AG04450 (cell line): ENCODE measurements at regions not wholly inside any gene's neighbourhood (a gene's known extent, or its start where the extent isn't known, plus 50 kb on each side); places are given as distances from the start of the nearest gene placed in this dataset.
A peak's percentile ranks its signal among the peaks of the same experiment; 100 is the strongest.

Experiments
- CTCF ChIA-PET: fragments of 300-600, 350-600 bp; formaldehyde crosslinking; extraction: SDS; loops from one replicate; lab custom pipeline; 2022; ENCODE audit warnings: antibody characterized with exemption, inconsistent platforms; lab: Charles Lee
- POLR2A ChIA-PET: fragments of 350-600 bp; formaldehyde crosslinking; extraction: SDS; loops from one replicate; lab custom pipeline; 2021; ENCODE audit warnings: antibody characterized with exemption, inconsistent platforms; lab: Yijun Ruan, JAX
- DNase-seq: peaks from one replicate; pipeline ENCODE4 v3.0.0-alpha.2; 2011; ENCODE audit warnings: low read depth, low spot score
- H3K27ac ChIP-seq: one replicate; pipeline ENCODE4 v1.5.1; 2012; ENCODE audit warnings: low read depth, low read length, control low read depth
- H3K27me3 ChIP-seq: one replicate; pipeline ENCODE4 v1.6.0; 2012; ENCODE audit warnings: low read length; ENCODE audit not compliant: control insufficient read depth, insufficient read depth
- H3K4me3 ChIP-seq: 2 replicates; pipeline ENCODE4 v1.5.1; 2011; ENCODE audit warnings: mild to moderate bottlenecking, low read depth, low read length, control low read depth
- H3K9me3 ChIP-seq: 2 replicates; pipeline ENCODE4 v1.5.1; 2012; ENCODE audit warnings: low read length; ENCODE audit not compliant: control insufficient read depth, insufficient read depth
- CTCF ChIP-seq: IDR thresholded peaks from 2 replicates; pipeline ENCODE4 v1.5.1; 2011; ENCODE audit warnings: low read depth, low read length, control low read depth, inconsistent platforms

- no peak for DNase-seq
- no peak for TF ChIP-seq CTCF
- ChIA-PET CTCF (interaction anchor here (0.6 to 0.7 kb wide), 2 partner anchors 12 to 487 kb away, joined by 3 to 4 read pairs; no protein-coding TSS in a partner anchor), POLR2A (no interaction called here)
- Histone ChIP-seq H3K27me3 (no peaks in the 10 kb centered on the region), H3K4me3 (no peak overlapping the region), H3K9me3 (no peaks in the 10 kb centered on the region), H3K27ac (no peak overlapping the region)
Measured at GRCh38 chr2:150085478-150085877, 402.0 kb downstream of the RND3 start.

- ChIA-PET POLR2A (no interaction called here), CTCF (no interaction called here)
- Histone ChIP-seq H3K4me3 (no peak overlapping the region), H3K27ac (no peak overlapping the region), H3K9me3 (no peaks in the 10 kb centered on the region), H3K27me3 (no peaks in the 10 kb centered on the region)
- no peak for DNase-seq
- no peak for TF ChIP-seq CTCF
Measured at GRCh38 chr2:150081775-150082481, 405.5 kb downstream of the RND3 start.

GRCh38 chr2:150076281-150076680 is 411.2 kb downstream of the RND3 start:
- ChIA-PET POLR2A (interaction anchor here (0.5 to 0.7 kb wide), 2 partner anchors 15 to 331 kb away, joined by 4 read pairs; no protein-coding TSS in a partner anchor), CTCF (interaction anchor here (0.6 kb wide), 1 partner anchor 569 kb away, joined by 5 read pairs; no protein-coding TSS in a partner anchor)
- Histone ChIP-seq H3K27ac (peak overlapping the region; percentile 11), H3K4me3 (no peak overlapping the region), H3K9me3 (no peaks in the 10 kb centered on the region), H3K27me3 (no peaks in the 10 kb centered on the region)
- no peak for DNase-seq
- no peak for TF ChIP-seq CTCF

GRCh38 chr2:150075831-150076230 is 411.6 kb downstream of the RND3 start:
- peak; percentile 41 for DNase-seq
- ChIA-PET CTCF (interaction anchor here (0.6 kb wide), 1 partner anchor 569 kb away, joined by 5 read pairs; no protein-coding TSS in a partner anchor), POLR2A (interaction anchor here (0.7 kb wide), 1 partner anchor 331 kb away, joined by 4 read pairs; no protein-coding TSS in a partner anchor)
- H3K27ac ChIP-seq: peak overlapping the region; percentile 75
- H3K9me3 ChIP-seq: no peaks in the 10 kb centered on the region
- H3K4me3 ChIP-seq: no peak overlapping the region
- no peak for TF ChIP-seq CTCF
- no peaks in the 10 kb centered on the region for H3K27me3 ChIP-seq

GRCh38 chr2:150066490-150066889 is 421.0 kb downstream of the RND3 start:
- no peak for DNase-seq
- POLR2A ChIA-PET: no interaction called here
- Histone ChIP-seq H3K4me3 (no peak overlapping the region), H3K27me3 (no peaks in the 10 kb centered on the region), H3K9me3 (no peaks in the 10 kb centered on the region), H3K27ac (no peak overlapping the region)
- CTCF ChIA-PET: no interaction called here
- TF ChIP-seq CTCF: no peak
